ENCODE measurements at regions not wholly inside any gene's neighbourhood (a gene's known extent, or its start where the extent isn't known, plus 50 kb on each side); places are given as distances from the start of the nearest gene placed in this dataset.

DNA sequence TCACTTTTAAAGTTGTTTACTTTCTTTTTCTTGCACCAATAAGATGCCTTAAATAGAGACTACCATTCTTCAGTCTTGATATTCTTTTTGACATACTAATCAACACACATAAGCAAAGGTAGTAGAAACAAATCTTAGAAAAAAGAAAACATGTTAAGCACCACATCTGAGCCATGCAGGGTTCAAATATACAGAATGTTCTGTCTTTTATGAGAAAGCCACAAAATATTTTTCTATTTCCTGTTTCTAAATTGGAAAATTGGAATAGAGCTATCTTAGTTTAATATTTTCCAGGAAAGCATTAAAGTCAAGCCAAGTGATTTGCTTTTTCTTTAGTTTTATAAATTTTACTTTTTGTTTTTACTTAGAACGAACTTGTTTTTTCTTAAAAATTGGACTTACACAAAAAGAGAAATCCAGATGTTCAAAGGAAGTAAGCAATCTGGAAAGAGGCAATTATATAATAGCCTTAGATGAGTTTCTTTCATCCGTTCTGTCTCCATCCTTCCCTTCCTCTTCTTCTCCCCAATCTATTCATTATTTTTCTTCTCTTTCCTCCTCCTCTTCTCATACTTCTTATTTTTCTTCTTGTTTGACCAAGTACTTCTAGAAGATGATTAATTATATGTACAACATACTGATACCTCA lies 731.7 kb downstream of the SQOR start:
- no peak overlapping the region for H3K4me3 ChIP-seq (ENCODE audit: low read depth, low read length)
- no peak for DNase-seq (ENCODE audit: low read depth)

DNA sequence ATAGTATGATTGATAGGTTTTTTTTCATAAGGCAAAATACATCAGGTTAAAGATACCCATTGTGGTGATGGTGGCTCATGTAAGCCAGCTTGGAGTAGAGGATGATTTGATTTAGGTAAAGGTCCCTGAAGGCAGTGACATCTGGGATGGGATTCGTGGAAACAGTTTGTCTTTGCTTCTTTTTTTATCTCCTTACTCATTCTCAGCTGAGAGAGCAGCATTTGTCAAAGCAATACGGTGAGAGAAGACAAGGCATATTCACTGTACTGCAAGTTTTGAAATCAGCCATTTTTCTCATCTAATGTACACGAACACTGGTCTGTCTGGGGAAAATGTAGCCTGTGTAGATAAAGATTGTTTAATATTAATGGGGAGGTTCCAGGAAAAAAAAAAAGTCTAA lies 749.1 kb downstream of the SQOR start:
- H3K4me3 ChIP-seq (ENCODE audit: low read depth, low read length): no peak overlapping the region
- TF ChIP-seq, protein P1, sequence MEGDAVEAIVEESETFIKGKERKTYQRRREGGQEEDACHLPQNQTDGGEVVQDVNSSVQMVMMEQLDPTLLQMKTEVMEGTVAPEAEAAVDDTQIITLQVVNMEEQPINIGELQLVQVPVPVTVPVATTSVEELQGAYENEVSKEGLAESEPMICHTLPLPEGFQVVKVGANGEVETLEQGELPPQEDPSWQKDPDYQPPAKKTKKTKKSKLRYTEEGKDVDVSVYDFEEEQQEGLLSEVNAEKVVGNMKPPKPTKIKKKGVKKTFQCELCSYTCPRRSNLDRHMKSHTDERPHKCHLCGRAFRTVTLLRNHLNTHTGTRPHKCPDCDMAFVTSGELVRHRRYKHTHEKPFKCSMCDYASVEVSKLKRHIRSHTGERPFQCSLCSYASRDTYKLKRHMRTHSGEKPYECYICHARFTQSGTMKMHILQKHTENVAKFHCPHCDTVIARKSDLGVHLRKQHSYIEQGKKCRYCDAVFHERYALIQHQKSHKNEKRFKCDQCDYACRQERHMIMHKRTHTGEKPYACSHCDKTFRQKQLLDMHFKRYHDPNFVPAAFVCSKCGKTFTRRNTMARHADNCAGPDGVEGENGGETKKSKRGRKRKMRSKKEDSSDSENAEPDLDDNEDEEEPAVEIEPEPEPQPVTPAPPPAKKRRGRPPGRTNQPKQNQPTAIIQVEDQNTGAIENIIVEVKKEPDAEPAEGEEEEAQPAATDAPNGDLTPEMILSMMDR (conservative IDR thresholded peaks at IDR 0.05; ENCODE audit: low read depth, low read length): no peak
- DNase-seq (ENCODE audit: low read depth): no peak

More for the DNA sequence above, 731.7 kb downstream of the SQOR start:
- TF ChIP-seq, protein P1 (conservative IDR thresholded peaks at IDR 0.05; ENCODE audit: low read depth, low read length): no peak

DNA sequence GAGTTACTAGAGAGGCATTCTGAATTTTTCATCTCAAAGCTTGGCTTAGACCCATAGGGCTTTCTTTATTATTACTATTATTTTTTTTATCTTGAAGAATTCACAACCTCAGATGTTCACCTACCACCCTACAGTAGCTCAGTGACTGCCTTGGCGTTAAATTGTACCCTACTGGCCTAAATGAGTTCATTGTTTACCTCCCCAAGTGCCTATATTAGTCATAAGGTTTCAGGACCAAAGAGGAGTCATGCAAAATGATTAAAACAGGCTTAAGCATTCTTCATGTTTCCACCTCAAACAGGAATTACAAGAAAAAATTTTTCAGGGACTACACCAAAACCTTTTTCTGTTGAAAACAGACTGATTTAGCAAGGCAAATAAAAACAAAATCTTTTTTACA lies 751.5 kb downstream of the SQOR start:
- DNase-seq (ENCODE audit: low read depth): no peak
- no peak overlapping the region for H3K4me3 ChIP-seq (ENCODE audit: low read depth, low read length)
- TF ChIP-seq, protein P1 (conservative IDR thresholded peaks at IDR 0.05; ENCODE audit: low read depth, low read length): no peak

DNA sequence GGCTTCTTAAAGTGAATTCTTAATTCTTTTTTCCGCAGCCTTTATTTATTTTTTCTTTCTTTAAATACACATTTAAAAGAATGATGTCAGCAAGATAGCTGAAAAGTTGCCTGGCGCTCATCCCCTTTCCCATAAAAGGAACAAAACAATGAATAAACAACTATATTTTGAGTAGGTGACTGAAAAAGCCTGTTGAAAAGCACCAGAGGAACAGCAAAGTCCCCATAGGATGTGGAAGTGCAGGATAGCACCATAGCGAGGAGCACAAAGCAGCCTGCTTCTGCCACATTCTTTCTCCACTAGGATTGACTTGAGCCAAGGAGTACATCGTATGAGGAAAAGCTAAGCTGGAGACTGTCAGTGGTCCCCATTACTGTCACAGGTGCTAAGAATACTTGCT lies 754.9 kb downstream of the SQOR start:
- H3K4me3 ChIP-seq (ENCODE audit: low read depth, low read length): no peak overlapping the region
- no peak for DNase-seq (ENCODE audit: low read depth)
- TF ChIP-seq, protein P1 (conservative IDR thresholded peaks at IDR 0.05; ENCODE audit: low read depth, low read length): no peak

DNA sequence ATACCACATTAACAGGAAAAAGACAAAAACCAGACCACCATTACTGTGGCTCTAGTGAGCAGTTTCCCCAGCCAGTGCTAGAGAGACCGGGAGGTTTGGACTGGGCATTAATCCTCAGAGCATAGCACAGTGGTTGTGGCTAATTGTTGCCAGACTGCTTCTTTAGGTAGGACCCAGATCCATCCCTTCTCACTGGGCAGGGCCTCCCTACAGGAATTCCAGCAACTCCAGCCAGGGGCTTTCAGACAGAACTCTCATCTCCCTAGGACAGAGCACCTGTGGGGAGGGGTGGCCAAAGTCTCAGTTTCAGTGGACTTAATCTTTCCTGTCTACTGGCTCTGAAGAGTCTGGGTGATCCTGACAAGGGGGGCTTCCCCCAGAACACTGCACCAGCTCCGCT lies 759.6 kb downstream of the SQOR start:
- no peak for DNase-seq (ENCODE audit: low read depth)
- TF ChIP-seq, protein P1 (conservative IDR thresholded peaks at IDR 0.05; ENCODE audit: low read depth, low read length): no peak
- no peak overlapping the region for H3K4me3 ChIP-seq (ENCODE audit: low read depth, low read length)

DNA sequence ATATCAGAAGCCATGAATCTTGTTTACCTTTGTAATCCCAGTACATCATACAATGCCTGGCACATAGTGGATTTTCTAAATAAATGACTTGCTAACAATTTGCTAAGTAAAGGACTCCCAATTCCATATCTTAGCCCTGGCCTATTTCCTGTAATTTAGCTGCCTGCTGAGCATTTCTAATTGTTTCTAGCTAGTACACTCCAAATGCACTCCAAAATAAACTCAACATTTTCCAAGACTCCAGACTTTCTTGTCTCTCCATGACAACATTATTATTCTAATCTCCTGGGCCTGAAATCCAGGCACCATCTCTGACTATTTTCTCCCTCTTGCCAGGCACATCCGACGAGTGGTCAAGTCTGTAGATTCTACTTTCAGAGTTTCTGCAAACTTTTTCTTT lies 773.5 kb downstream of the SQOR start:
- no peak overlapping the region for H3K4me3 ChIP-seq (ENCODE audit: low read depth, low read length)
- TF ChIP-seq, protein P1 (conservative IDR thresholded peaks at IDR 0.05; ENCODE audit: low read depth, low read length): no peak
- DNase-seq (ENCODE audit: low read depth): no peak

DNA sequence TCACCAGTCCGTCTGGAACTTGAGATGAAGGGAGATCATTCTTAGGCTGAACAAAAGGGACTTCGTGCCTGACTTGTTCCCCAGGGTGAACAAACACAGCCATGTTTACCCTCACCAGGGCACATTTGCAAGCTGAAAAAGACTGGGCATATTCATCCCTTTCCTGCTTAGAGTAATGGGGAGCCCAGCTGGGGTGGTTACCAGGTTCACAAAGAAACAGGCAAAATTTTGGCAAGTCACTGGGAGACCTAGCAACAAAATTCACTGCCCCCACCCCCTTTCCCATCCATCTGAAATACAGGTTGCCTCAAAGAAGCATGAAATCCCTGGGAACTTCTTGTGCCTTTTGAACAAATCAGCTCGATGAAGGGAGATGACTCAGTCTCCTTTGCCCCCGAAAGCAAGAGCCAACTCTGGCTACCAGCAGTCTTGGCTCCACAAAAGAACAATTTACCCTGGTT lies 775.0 kb downstream of the SQOR start:
- DNase-seq (ENCODE audit: low read depth): no peak
- no peak overlapping the region for H3K4me3 ChIP-seq (ENCODE audit: low read depth, low read length)
- TF ChIP-seq, protein P1 (conservative IDR thresholded peaks at IDR 0.05; ENCODE audit: low read depth, low read length): no peak

Data from choroid plexus epithelial cell (primary cell).